Lung (tissue), 11 donors: ENCODE measurements at regions not wholly inside any gene's neighbourhood (a gene's known extent, or its start where the extent isn't known, plus 50 kb on each side); places are given as distances from the start of the nearest gene placed in this dataset.

Source experiments
- ATAC-seq: fragments of 200-7000 bp; cut with Tn5 transposase; one replicate; pipeline ENCODE4 v1.9.1; 2020; ENCODE audit warnings: moderate number of reproducible peaks; ENCODE audit not compliant: insufficient read depth, low FRiP score
- DNase-seq, 3 donors: peaks; one replicate each; pipeline ENCODE4 v3.0.0-alpha.2; 2013 to 2017
- H3K27ac ChIP-seq, 2 donors: one replicate each; pipeline ENCODE4 v1.5.1; 2013; ENCODE audit warnings: mild to moderate bottlenecking in 2 of 2, moderate library complexity in 2 of 2, control low read depth in 1 of 2, inconsistent platforms in 1 of 2, low read depth in 1 of 2, low read length in 1 of 2
- H3K27me3 ChIP-seq, 3 donors: one replicate each; pipeline ENCODE4 v1.5.1; 2013; ENCODE audit warnings: low read length in 2 of 3; ENCODE audit not compliant: control insufficient read depth in 3 of 3, insufficient read depth in 3 of 3
- H3K36me3 ChIP-seq, 4 donors: one replicate each; pipeline ENCODE4 v1.5.1; 2013; ENCODE audit warnings: low read length in 4 of 4, mild to moderate bottlenecking in 1 of 4, moderate library complexity in 1 of 4; ENCODE audit not compliant: control insufficient read depth in 4 of 4, insufficient read depth in 4 of 4
- H3K4me1 ChIP-seq, 5 donors: one replicate each; pipeline ENCODE4 v1.5.1; 2013; ENCODE audit warnings: low read length in 5 of 5, mild to moderate bottlenecking in 2 of 5, moderate library complexity in 1 of 5; ENCODE audit not compliant: control insufficient read depth in 5 of 5, insufficient read depth in 5 of 5
- H3K4me3 ChIP-seq: one replicate; pipeline ENCODE4 v1.5.1; 2013; ENCODE audit warnings: mild to moderate bottlenecking, control low read depth, moderate library complexity
- H3K9ac ChIP-seq, 2 donors: one replicate each; pipeline ENCODE4 v1.5.1; 2013; ENCODE audit warnings: low read length in 2 of 2, control low read depth in 1 of 2; ENCODE audit not compliant: insufficient read depth in 1 of 2
- H3K9me3 ChIP-seq, 4 donors: one replicate each; pipeline ENCODE4 v1.5.1; 2013; ENCODE audit warnings: low read length in 3 of 4, mild to moderate bottlenecking in 1 of 4, moderate library complexity in 1 of 4; ENCODE audit not compliant: control insufficient read depth in 4 of 4, insufficient read depth in 3 of 4
- CTCF ChIP-seq: IDR thresholded peaks from 2 replicates; pipeline ENCODE4 v1.5.1; 2012; ENCODE audit warnings: mild to moderate bottlenecking; ENCODE audit errors: control extremely low read depth, extremely low read depth
- WGBS, 2 donors: extraction: QIAGEN DNeasy Blood & Tissue Kit; methylation state at CpG; one replicate each; pipeline ENCODE4 v1.1.7; 2013; 5-methylcytosine and 5-hydroxymethylcytosine counted together
- donor health status: control.
- donor health status: control.
- donor health status: Bipolar disorder and iron deficiency.
- donor health status: healthy.
- donor health status: DM: yes; HTN: yes; CAD: no.

DNA sequence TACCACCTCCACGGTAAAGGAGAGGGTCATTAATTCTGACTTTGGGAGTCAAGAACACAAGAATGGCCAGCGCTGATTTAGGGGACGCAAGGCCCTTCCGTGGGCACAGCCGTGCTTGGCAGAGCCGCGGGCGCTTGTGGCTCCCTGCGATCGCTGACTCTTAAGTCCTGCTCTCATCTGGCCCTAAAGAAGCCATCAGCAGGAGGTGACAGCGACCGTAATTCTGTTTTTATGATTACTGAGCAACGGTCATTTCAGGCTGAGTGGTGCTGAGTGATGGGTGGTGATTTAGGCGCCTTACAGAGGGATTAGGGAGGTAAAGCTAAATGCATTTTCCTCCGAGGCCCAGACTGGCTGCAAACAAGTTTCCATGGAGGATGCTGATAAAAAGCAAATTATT lies 364.6 kb upstream of the SULF2 start:
- no peaks in the 10 kb centered on the region for H3K9me3 ChIP-seq
- no peak overlapping the region for H3K4me3 ChIP-seq
- DNase-seq (no peak), ATAC-seq (no peak)
- no peaks in the 10 kb centered on the region for H3K4me1 ChIP-seq
- no peak overlapping the region for H3K9ac ChIP-seq
- H3K36me3 ChIP-seq: no peaks in the 10 kb centered on the region
- WGBS, 2 donors: 83 to 88% methylated on average over 15 of the region's 15 CpGs
- no peak for TF ChIP-seq CTCF
- peaks cover 0 to 8% (median 3%) of the 10 kb centered on the region in 3 donors for H3K27me3 ChIP-seq
- no peak overlapping the region for H3K27ac ChIP-seq

DNA sequence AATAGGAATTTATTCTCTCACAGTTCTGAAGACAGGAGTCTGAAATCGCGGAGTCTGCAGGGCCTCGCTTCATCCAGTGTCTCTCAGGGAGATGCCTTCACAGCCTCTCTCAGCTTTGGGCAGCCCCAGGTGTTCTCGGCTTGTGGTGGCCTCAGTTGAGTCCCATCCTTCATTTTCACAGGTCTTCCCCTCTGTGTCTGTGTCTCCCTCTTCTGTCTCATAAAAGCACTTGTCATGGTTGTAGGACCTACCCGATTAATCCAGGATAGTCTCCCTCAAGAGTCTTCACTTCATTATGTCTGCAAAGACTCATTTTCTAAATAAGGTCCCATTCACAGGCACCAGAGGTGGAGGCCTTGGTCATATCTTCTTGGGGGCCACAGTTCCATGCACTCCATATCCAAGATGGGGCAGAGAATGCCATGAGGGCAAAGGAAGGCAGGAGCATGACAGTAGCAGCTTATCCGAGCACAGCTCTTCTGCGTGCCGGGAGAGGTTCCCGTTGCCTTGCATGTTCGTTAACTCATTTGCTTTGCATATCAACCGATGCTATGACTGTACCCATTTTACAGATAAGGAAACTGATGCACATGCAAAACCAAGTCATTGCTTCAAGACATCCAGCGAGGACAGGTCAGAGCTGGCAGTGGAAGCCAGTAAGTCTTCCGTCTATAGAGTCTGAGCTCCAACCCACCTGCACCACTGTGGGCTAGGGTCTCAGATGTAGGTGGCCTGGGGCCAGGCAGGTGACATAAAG lies 363.8 kb upstream of the SULF2 start:
- no peak for TF ChIP-seq CTCF
- Histone ChIP-seq H3K36me3 (no peaks in the 10 kb centered on the region), H3K27ac (no peak overlapping the region), H3K4me3 (no peak overlapping the region), H3K4me1 (no peaks in the 10 kb centered on the region), H3K27me3 (peaks cover 0 to 8% (median 3%) of the 10 kb centered on the region in 3 donors), H3K9me3 (no peaks in the 10 kb centered on the region), H3K9ac (no peak overlapping the region)
- 91 to 97% methylated on average over 13 of the region's 13 CpGs for WGBS, 2 donors
- ATAC-seq: no peak
- no peak for DNase-seq

GRCh38 chr20:48148020-48148419 lies 362.7 kb upstream of the SULF2 start:
- DNase-seq: no peak
- Histone ChIP-seq H3K9me3 (no peaks in the 10 kb centered on the region), H3K4me3 (no peak overlapping the region), H3K4me1 (no peaks in the 10 kb centered on the region), H3K27me3 (peaks cover 0 to 8% (median 3%) of the 10 kb centered on the region in 3 donors), H3K9ac (no peak overlapping the region), H3K27ac (no peak overlapping the region), H3K36me3 (no peaks in the 10 kb centered on the region)
- no peak for TF ChIP-seq CTCF
- 90 to 95% methylated on average over 3 of the region's 3 CpGs for WGBS, 2 donors
- ATAC-seq: no peak

DNA sequence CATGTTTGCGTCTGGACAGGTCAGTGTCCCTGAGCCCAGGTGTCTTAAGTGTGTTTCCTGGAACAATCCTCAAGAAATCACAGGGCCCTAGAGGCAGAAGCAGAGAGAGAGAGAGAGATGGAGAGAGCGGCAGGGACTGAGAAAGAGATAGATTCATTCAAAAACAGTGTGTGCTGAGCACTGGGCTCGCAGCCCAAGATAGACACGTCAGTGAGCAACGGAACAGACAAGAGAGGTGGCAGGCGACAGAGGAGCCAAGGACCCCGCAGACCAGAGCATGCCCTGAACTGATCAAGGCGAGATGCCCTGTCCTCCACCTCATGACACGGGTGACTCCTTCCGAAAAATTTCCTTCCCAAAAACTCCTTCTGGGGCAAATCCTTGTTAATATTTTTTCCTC lies 362.0 kb upstream of the SULF2 start:
- Histone ChIP-seq H3K9ac (no peak overlapping the region), H3K4me1 (no peaks in the 10 kb centered on the region), H3K27ac (no peak overlapping the region), H3K4me3 (no peak overlapping the region), H3K27me3 (peaks cover 0 to 11% (median 3%) of the 10 kb centered on the region in 3 donors), H3K36me3 (no peaks in the 10 kb centered on the region), H3K9me3 (no peaks in the 10 kb centered on the region)
- no peak for TF ChIP-seq CTCF
- WGBS, 2 donors: 86 to 88% methylated on average over 10 of the region's 10 CpGs
- ATAC-seq (no peak), DNase-seq (no peak)
